Prostate gland (tissue), 2 donors: ENCODE measurements at regions not wholly inside any gene's neighbourhood (a gene's known extent, or its start where the extent isn't known, plus 50 kb on each side); places are given as distances from the start of the nearest gene placed in this dataset.

Experiments
- POLR2A ChIP-seq: fragments of 450-650 bp; IDR thresholded peaks from one replicate; pipeline ENCODE4 v1.6.1; 2016; ENCODE audit warnings: antibody characterized with exemption, mild to moderate bottlenecking
- TF ChIP-seq, protein P1 (sequence below), 4 experiments: fragments of 200-600 bp in 2 of 4; fragments of 450-650 bp in 2 of 4; sonication (generic) in 2 of 4; IDR thresholded peaks; 1 replicate in 3 of 4; 2 replicates in 1 of 4; pipeline ENCODE4 v1.5.1; 2016 to 2019; ENCODE audit warnings: antibody characterized with exemption in 4 of 4, mild to moderate bottlenecking in 2 of 4, moderate library complexity in 2 of 4

DNA sequence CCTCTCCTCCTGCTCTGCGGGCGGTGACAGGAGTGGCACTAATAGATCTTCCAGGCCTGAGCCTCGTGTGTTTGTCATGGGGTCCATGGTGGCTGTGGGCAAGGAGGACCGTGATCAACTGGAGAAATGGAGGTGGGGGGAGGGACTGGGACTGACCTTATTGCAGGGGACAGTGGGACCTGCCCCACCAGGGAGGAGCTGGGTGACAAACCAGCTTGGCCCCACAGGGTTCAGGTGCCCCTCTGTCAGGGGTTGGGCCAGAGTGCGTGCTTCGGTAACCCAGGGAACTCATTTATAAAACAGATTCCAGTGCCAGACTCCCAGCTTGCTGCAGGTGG lies 366.5 kb downstream of the BCOR start:
- TF ChIP-seq, protein P1, sequence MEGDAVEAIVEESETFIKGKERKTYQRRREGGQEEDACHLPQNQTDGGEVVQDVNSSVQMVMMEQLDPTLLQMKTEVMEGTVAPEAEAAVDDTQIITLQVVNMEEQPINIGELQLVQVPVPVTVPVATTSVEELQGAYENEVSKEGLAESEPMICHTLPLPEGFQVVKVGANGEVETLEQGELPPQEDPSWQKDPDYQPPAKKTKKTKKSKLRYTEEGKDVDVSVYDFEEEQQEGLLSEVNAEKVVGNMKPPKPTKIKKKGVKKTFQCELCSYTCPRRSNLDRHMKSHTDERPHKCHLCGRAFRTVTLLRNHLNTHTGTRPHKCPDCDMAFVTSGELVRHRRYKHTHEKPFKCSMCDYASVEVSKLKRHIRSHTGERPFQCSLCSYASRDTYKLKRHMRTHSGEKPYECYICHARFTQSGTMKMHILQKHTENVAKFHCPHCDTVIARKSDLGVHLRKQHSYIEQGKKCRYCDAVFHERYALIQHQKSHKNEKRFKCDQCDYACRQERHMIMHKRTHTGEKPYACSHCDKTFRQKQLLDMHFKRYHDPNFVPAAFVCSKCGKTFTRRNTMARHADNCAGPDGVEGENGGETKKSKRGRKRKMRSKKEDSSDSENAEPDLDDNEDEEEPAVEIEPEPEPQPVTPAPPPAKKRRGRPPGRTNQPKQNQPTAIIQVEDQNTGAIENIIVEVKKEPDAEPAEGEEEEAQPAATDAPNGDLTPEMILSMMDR (IDR thresholded peaks at IDR 0.05): no peak
- TF ChIP-seq POLR2A: no peak
